B cell (primary cell): ENCODE measurements at regions not wholly inside any gene's neighbourhood (a gene's known extent, or its start where the extent isn't known, plus 50 kb on each side); places are given as distances from the start of the nearest gene placed in this dataset.

Source experiments
- EZH2 ChIP-seq: IDR thresholded peaks from 2 replicates; pipeline ENCODE4 v1.6.1; 2012; ENCODE audit warnings: borderline replicate concordance, low read depth, mild to moderate bottlenecking, moderate library complexity, low read length; ENCODE audit not compliant: insufficient read depth, poor library complexity, severe bottlenecking
- TF ChIP-seq, protein P1 (sequence below): fragments of 200-600 bp; IDR thresholded peaks from one replicate; pipeline ENCODE4 v1.8.0; 2022; ENCODE audit warnings: antibody characterized with exemption, mild to moderate bottlenecking

GRCh38 chr2:56934866-56935265, 751.1 kb downstream of the CCDC85A start:
- TF ChIP-seq, protein P1, sequence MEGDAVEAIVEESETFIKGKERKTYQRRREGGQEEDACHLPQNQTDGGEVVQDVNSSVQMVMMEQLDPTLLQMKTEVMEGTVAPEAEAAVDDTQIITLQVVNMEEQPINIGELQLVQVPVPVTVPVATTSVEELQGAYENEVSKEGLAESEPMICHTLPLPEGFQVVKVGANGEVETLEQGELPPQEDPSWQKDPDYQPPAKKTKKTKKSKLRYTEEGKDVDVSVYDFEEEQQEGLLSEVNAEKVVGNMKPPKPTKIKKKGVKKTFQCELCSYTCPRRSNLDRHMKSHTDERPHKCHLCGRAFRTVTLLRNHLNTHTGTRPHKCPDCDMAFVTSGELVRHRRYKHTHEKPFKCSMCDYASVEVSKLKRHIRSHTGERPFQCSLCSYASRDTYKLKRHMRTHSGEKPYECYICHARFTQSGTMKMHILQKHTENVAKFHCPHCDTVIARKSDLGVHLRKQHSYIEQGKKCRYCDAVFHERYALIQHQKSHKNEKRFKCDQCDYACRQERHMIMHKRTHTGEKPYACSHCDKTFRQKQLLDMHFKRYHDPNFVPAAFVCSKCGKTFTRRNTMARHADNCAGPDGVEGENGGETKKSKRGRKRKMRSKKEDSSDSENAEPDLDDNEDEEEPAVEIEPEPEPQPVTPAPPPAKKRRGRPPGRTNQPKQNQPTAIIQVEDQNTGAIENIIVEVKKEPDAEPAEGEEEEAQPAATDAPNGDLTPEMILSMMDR, result no peak
- TF ChIP-seq EZH2, result no peak
